Testis (tissue), 2 donors: ENCODE measurements at regions not wholly inside any gene's neighbourhood (a gene's known extent, or its start where the extent isn't known, plus 50 kb on each side); places are given as distances from the start of the nearest gene placed in this dataset.

Source experiments
- CTCF ChIP-seq, 3 experiments: fragments of 450-650 bp in 2 of 3; fragments of 200-600 bp in 1 of 3; sonication (generic) in 1 of 3; IDR thresholded peaks; one replicate each; pipeline ENCODE4 v1.5.1; 2016 to 2019; ENCODE audit warnings: antibody characterized with exemption in 3 of 3, mild to moderate bottlenecking in 2 of 3, moderate library complexity in 1 of 3
- POLR2A ChIP-seq: fragments of 450-650 bp; IDR thresholded peaks from one replicate; pipeline ENCODE4 v1.6.1; 2017; ENCODE audit warnings: antibody characterized with exemption, mild to moderate bottlenecking, moderate library complexity

GRCh38 chr15:87118846-87119245 lies 1039.2 kb downstream of the AGBL1 start:
- no peak for TF ChIP-seq CTCF (IDR thresholded peaks at IDR 0.05)
- no peak for TF ChIP-seq POLR2A
